Thyroid gland (tissue), 4 donors: ENCODE measurements at regions not wholly inside any gene's neighbourhood (a gene's known extent, or its start where the extent isn't known, plus 50 kb on each side); places are given as distances from the start of the nearest gene placed in this dataset.

ENCODE experiments used
- DNase-seq, 2 donors: peaks; one replicate each; pipeline ENCODE4 v3.0.0-alpha.2; 2019
- H3K27ac ChIP-seq, 3 donors: fragments of 200-600 bp; sonication (generic); 1 replicate in 2 of 3; 2 replicates in 1 of 3; pipeline ENCODE4 v1.5.1; 2016 to 2019; ENCODE audit warnings: mild to moderate bottlenecking in 1 of 3, moderate library complexity in 1 of 3
- H3K27me3 ChIP-seq: fragments of 200-600 bp; sonication (generic); one replicate; pipeline ENCODE4 v1.5.1; 2019
- H3K36me3 ChIP-seq, 2 donors: fragments of 200-600 bp; sonication (generic); one replicate each; pipeline ENCODE4 v1.5.1; 2016 to 2019
- H3K4me1 ChIP-seq, 2 donors: fragments of 200-600 bp; sonication (generic); one replicate each; pipeline ENCODE4 v1.5.1; 2017 to 2019
- H3K4me3 ChIP-seq, 3 donors: fragments of 200-600 bp; sonication (generic); replicated peaks in 1 of 3; 1 replicate in 2 of 3; 2 replicates in 1 of 3; pipeline ENCODE4 v1.5.1; 2016; ENCODE audit warnings: mild to moderate bottlenecking in 1 of 3
- H3K9me3 ChIP-seq: fragments of 200-600 bp; sonication (generic); one replicate; pipeline ENCODE4 v1.5.1; 2017
- POLR2A ChIP-seq, 2 donors: fragments of 450-650 bp; IDR thresholded peaks; one replicate each; pipeline ENCODE4 v1.6.1; 2017; ENCODE audit warnings: antibody characterized with exemption in 2 of 2, mild to moderate bottlenecking in 2 of 2, moderate library complexity in 1 of 2
- WGBS, 2 donors: methylation state at CpG; one replicate each; pipeline ENCODE4 v1.1.5; 2017; 5-methylcytosine and 5-hydroxymethylcytosine counted together
- intact Hi-C: fragments of 100-400 bp; cut with DNase I; formaldehyde crosslinking; loops from one replicate; pipeline ENCODE4 v1.15.1; 2023
- TF ChIP-seq, protein P1 (sequence below), 6 experiments: fragments of 200-600 bp in 3 of 6; fragments of 450-650 bp in 3 of 6; sonication (generic) in 3 of 6; IDR thresholded peaks; one replicate each; pipeline ENCODE4 v1.5.1; 2016 to 2019; ENCODE audit warnings: antibody characterized with exemption in 6 of 6, mild to moderate bottlenecking in 2 of 6, inconsistent platforms in 1 of 6, moderate library complexity in 1 of 6

DNA sequence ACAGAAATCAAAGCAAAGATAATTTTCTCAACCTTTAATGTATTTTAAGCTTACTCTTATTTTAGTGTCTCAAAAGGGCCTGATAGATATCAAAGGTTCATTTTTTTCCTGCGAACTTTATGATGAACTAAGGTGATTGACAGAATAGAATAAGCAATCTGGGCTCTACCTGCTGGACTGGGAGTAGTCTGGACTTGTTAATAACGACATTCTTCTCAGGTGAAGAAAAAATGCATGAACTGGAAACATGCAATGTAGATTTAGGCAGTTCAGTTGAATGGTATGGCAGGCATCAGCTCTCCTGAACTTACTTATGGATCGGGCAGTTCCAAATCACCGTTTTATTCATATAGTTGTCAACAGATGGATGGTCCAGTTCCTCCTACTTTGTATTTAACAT, 189.7 kb upstream of the ZBTB20 start:
- Histone ChIP-seq H3K4me3 (no peak overlapping the region), H3K9me3 (no peaks in the 10 kb centered on the region), H3K36me3 (no peaks in the 10 kb centered on the region), H3K27me3 (no peaks in the 10 kb centered on the region), H3K4me1 (no peaks in the 10 kb centered on the region), H3K27ac (no peak overlapping the region)
- DNase-seq: no peak
- TF ChIP-seq POLR2A (IDR thresholded peaks at IDR 0.05): no peak
- TF ChIP-seq, protein P1, sequence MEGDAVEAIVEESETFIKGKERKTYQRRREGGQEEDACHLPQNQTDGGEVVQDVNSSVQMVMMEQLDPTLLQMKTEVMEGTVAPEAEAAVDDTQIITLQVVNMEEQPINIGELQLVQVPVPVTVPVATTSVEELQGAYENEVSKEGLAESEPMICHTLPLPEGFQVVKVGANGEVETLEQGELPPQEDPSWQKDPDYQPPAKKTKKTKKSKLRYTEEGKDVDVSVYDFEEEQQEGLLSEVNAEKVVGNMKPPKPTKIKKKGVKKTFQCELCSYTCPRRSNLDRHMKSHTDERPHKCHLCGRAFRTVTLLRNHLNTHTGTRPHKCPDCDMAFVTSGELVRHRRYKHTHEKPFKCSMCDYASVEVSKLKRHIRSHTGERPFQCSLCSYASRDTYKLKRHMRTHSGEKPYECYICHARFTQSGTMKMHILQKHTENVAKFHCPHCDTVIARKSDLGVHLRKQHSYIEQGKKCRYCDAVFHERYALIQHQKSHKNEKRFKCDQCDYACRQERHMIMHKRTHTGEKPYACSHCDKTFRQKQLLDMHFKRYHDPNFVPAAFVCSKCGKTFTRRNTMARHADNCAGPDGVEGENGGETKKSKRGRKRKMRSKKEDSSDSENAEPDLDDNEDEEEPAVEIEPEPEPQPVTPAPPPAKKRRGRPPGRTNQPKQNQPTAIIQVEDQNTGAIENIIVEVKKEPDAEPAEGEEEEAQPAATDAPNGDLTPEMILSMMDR (IDR thresholded peaks at IDR 0.05): no peak
- 84 to 88% methylated on average over 4 of the region's 4 CpGs for WGBS, 2 donors
- intact Hi-C loops: no loop called here

DNA sequence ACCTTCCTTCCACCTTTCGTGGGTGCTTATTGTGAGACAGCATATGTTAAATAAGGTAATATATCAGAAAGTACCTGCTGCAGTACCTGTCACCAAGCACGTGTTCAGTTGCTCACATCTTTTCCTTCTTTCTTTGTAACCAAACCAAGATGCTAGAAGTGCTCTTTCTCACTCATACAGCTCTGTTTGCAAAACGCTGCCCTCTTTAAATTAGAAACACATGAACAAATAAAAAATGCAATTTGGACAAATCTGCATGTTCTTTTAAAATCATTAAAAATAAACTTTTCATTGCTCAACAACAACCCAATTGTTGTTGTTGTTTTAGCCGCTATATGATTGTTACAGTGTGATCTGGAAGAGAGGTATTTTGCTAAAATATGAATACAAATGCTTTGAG, 193.5 kb upstream of the ZBTB20 start:
- no peak for DNase-seq
- no peak overlapping the region for H3K4me3 ChIP-seq
- intact Hi-C loops: no loop called here
- no peaks in the 10 kb centered on the region for H3K9me3 ChIP-seq
- 76 to 83% methylated on average over 4 of the region's 4 CpGs for WGBS, 2 donors
- H3K27ac ChIP-seq: no peak overlapping the region
- TF ChIP-seq POLR2A (IDR thresholded peaks at IDR 0.05): no peak
- TF ChIP-seq, protein P1 (IDR thresholded peaks at IDR 0.05): no peak
- no peaks in the 10 kb centered on the region for H3K36me3 ChIP-seq
- H3K4me1 ChIP-seq: no peaks in the 10 kb centered on the region
- H3K27me3 ChIP-seq: no peaks in the 10 kb centered on the region

DNA sequence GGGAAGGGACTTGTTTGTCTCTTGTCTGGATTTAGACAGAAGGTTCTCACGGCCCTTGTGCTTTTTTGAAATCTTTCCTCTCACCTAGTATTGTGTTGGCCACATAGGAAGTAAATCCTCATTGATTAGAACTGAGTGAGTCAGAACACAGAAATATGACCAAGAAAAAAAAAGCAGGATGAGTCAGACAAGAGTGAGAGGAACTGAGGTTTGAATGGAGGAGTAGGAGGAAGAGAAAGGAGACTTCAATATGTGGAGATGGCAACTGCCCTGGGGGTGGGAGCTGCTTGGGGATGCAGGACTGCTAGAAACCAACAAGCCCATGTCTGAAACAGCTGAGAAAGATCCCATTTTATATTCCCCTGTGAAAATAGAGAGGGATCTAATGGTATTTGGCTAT, 194.1 kb upstream of the ZBTB20 start:
- TF ChIP-seq, protein P1 (IDR thresholded peaks at IDR 0.05): no peak
- no peak for TF ChIP-seq POLR2A (IDR thresholded peaks at IDR 0.05)
- no peak for DNase-seq
- H3K27me3 ChIP-seq: no peaks in the 10 kb centered on the region
- H3K36me3 ChIP-seq: no peaks in the 10 kb centered on the region
- intact Hi-C loops: no loop called here
- no peak overlapping the region for H3K27ac ChIP-seq
- no peaks in the 10 kb centered on the region for H3K4me1 ChIP-seq
- WGBS, 2 donors: 64 to 70% methylated on average over 1 of the region's 1 CpG
- H3K4me3 ChIP-seq: no peak overlapping the region
- no peaks in the 10 kb centered on the region for H3K9me3 ChIP-seq

DNA sequence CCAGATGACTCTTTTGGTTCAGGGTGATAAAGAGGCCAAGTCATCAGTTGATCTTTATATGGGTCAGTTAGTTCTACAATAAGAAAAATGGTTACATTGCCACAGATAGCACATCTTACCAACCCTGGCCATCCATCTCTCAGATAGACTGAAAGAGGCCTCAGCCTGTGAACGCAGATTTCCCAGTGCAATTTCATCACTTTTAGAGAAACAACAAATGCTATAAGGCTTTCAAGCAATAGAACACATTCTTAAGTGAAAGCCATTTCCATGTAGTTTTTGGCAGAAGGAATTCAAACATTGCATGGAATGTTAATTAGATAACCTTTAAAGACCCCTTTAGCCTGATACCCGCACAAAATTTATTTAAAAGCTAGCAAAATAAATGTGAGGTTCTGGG, 200.6 kb upstream of the ZBTB20 start:
- Histone ChIP-seq H3K9me3 (no peaks in the 10 kb centered on the region), H3K27me3 (no peaks in the 10 kb centered on the region), H3K27ac (no peak overlapping the region), H3K36me3 (no peaks in the 10 kb centered on the region), H3K4me1 (no peaks in the 10 kb centered on the region), H3K4me3 (no peak overlapping the region)
- intact Hi-C loops: no loop called here
- 26 to 41% methylated on average over 2 of the region's 2 CpGs for WGBS, 2 donors
- no peak for TF ChIP-seq POLR2A (IDR thresholded peaks at IDR 0.05)
- TF ChIP-seq, protein P1 (IDR thresholded peaks at IDR 0.05): no peak
- no peak for DNase-seq

DNA sequence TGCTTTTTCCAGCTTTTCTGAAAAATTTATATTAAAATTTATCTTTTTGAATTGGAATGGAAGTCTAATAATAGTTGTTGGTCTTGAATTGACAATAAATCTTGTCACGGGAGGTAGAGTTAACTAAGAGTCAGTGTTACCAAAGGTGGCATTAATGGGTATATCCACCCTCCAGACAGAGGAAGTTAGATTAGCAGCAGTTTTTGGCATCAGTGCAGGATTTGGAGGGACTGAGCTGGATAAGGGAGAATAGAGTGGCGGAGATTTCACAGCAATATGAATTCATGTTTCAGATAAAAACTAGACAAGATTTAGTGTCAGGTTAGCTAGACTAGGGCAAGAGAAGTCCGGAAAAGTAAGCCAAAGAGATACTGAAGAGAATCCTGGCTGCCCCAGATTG, 201.3 kb upstream of the ZBTB20 start:
- intact Hi-C loops: no loop called here
- Histone ChIP-seq H3K36me3 (no peaks in the 10 kb centered on the region), H3K9me3 (no peaks in the 10 kb centered on the region), H3K27me3 (no peaks in the 10 kb centered on the region), H3K4me3 (no peak overlapping the region), H3K27ac (no peak overlapping the region), H3K4me1 (no peaks in the 10 kb centered on the region)
- DNase-seq: no peak
- WGBS, 2 donors: 74 to 76% methylated on average over 3 of the region's 3 CpGs
- TF ChIP-seq, protein P1 (IDR thresholded peaks at IDR 0.05): no peak
- no peak for TF ChIP-seq POLR2A (IDR thresholded peaks at IDR 0.05)
